Ishikawa (cell line): ENCODE measurements at regions not wholly inside any gene's neighbourhood (a gene's known extent, or its start where the extent isn't known, plus 50 kb on each side); places are given as distances from the start of the nearest gene placed in this dataset.

Experiments used
- CEBPB ChIP-seq: IDR thresholded peaks from 2 replicates; pipeline ENCODE4 v1.6.1; 2012
- CREB1 ChIP-seq: IDR thresholded peaks from 2 replicates; pipeline ENCODE4 v1.6.1; 2012; ENCODE audit warnings: low read depth
- EGR1 ChIP-seq: IDR thresholded peaks from 2 replicates; pipeline ENCODE4 v1.6.1; 2012
- EP300 ChIP-seq: IDR thresholded peaks from 2 replicates; pipeline ENCODE4 v1.6.1; 2012; ENCODE audit warnings: borderline replicate concordance
- FOXM1 ChIP-seq: IDR thresholded peaks from 2 replicates; pipeline ENCODE4 v1.6.1; 2012; ENCODE audit warnings: low read depth, borderline replicate concordance
- NFIC ChIP-seq: IDR thresholded peaks from 2 replicates; pipeline ENCODE4 v1.6.1; 2012
- RAD21 ChIP-seq: IDR thresholded peaks from 2 replicates; pipeline ENCODE4 v1.6.1; 2012; ENCODE audit warnings: low read depth
- TAF1 ChIP-seq: IDR thresholded peaks from 2 replicates; pipeline ENCODE4 v1.6.1; 2012; ENCODE audit warnings: low read depth, mild to moderate bottlenecking
- TCF12 ChIP-seq: IDR thresholded peaks from 2 replicates; pipeline ENCODE4 v1.6.1; 2012; ENCODE audit warnings: low read depth
- TEAD4 ChIP-seq: IDR thresholded peaks from 2 replicates; pipeline ENCODE4 v1.6.1; 2012
- YY1 ChIP-seq: IDR thresholded peaks from 2 replicates; pipeline ENCODE4 v1.6.1; 2012; ENCODE audit warnings: low read depth
- ZBTB7A ChIP-seq: IDR thresholded peaks from 2 replicates; pipeline ENCODE4 v1.6.1; 2012; ENCODE audit warnings: low read depth
- TF ChIP-seq, protein P1 (sequence below): IDR thresholded peaks from 2 replicates; pipeline ENCODE4 v1.6.1; 2012
- TF ChIP-seq, protein P2 (sequence below): IDR thresholded peaks from 2 replicates; pipeline ENCODE4 v1.6.1; 2012; ENCODE audit warnings: low read depth, mild to moderate bottlenecking
- TF ChIP-seq, protein P3 (sequence below): IDR thresholded peaks from 2 replicates; pipeline ENCODE4 v1.6.1; 2012

DNA sequence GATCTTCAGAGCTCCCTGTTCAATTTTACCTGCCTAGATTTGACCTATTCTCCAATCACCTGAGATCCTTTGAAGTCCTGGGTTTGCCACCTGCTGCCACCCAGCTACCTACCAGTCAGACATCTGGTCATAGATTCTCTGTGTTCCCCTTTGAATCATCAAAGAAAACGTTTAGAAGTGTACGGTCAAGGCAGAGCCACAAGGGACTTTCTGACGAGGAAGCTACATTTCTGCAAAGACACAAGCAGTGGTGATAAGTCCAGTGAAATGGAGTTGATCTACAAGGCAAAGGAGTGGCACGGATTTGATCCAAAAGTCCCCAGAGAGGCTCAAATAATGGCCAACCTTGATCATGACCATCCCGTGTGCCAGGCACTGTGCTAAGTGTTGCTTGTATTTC lies 549.9 kb downstream of the MIAT start:
- no peak for TF ChIP-seq EP300

DNA sequence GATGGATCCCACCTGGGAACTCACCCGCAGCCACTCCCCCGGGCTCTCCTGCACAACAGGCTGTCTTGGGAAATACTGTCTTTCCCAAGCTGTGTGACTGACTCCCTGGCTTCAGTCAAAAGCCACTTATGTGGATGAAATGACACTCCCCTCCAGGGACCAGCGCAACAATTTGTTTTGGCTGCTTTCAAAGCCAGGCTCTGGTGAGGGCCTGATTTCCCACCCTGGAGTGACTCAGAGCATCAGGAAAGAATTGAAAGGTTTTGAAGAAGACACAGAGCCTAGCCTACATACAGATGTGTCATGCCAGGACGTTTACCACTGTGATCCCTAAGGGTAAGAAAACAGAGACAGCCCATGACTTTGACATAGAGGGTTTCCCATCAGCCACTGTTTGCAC lies 550.5 kb downstream of the MIAT start:
- TF ChIP-seq FOXM1 (no peak), ZBTB7A (no peak), CREB1 (no peak), TEAD4 (no peak), EP300 (no peak)

DNA sequence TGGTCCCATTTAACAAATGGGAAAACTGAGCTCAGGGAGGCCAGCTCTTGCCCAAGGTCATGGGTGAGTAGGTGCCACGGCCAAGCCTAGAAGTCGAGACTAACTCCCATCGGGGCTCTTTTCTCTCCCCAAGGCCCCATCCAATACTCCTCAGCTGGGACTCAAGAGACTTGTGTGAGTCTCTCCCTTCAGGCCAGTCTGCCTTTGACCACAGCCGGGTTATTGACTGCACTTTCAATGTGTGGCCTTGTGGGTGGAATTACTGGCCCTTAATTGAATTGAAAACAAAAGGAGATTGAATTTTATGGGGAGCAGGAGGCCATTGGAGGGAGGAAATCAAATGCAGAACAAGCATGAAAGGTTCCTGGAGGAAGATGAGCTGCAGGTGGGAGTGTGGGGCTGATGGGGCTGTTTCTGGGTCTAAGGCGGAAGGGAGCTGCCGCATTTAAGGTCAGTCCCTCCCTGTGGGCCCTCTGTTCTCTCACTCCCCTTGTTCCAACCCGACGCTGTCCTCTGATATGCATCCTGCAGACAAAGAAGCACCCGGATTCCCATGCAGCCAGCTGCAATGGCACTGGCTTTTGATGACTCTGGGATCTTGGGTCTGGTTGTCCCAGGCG lies 552.8 kb downstream of the MIAT start:
- TF ChIP-seq RAD21 (no peak), TCF12 (no peak), EGR1 (no peak), YY1 (no peak)
- TF ChIP-seq, protein P1, sequence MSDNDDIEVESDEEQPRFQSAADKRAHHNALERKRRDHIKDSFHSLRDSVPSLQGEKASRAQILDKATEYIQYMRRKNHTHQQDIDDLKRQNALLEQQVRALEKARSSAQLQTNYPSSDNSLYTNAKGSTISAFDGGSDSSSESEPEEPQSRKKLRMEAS: no peak

DNA sequence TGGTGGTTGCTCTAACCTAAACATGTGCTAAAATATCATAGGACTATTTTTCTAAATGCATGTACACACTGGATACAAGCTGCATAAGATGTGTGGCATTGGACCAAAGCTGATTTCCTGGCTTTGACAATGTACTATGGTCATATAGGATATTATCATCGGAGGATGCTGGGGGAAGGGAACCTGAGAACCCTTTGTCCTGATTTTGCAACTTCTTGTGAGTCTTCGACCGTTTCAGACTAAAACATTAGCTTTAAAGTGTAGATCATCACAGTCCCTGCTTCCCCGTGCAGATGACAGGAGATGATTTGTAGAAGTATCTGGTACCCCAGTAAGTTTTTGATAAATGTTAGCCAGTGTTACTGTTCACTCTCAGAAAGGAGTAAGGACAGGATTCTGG lies 554.7 kb downstream of the MIAT start:
- TF ChIP-seq, protein P2, sequence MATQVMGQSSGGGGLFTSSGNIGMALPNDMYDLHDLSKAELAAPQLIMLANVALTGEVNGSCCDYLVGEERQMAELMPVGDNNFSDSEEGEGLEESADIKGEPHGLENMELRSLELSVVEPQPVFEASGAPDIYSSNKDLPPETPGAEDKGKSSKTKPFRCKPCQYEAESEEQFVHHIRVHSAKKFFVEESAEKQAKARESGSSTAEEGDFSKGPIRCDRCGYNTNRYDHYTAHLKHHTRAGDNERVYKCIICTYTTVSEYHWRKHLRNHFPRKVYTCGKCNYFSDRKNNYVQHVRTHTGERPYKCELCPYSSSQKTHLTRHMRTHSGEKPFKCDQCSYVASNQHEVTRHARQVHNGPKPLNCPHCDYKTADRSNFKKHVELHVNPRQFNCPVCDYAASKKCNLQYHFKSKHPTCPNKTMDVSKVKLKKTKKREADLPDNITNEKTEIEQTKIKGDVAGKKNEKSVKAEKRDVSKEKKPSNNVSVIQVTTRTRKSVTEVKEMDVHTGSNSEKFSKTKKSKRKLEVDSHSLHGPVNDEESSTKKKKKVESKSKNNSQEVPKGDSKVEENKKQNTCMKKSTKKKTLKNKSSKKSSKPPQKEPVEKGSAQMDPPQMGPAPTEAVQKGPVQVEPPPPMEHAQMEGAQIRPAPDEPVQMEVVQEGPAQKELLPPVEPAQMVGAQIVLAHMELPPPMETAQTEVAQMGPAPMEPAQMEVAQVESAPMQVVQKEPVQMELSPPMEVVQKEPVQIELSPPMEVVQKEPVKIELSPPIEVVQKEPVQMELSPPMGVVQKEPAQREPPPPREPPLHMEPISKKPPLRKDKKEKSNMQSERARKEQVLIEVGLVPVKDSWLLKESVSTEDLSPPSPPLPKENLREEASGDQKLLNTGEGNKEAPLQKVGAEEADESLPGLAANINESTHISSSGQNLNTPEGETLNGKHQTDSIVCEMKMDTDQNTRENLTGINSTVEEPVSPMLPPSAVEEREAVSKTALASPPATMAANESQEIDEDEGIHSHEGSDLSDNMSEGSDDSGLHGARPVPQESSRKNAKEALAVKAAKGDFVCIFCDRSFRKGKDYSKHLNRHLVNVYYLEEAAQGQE: no peak
- no peak for TF ChIP-seq CREB1
- TF ChIP-seq FOXM1: no peak
- TF ChIP-seq ZBTB7A: no peak
- TF ChIP-seq RAD21: no peak
- no peak for TF ChIP-seq TAF1
- TF ChIP-seq, protein P1: no peak
- TF ChIP-seq YY1: no peak
- TF ChIP-seq, protein P3, sequence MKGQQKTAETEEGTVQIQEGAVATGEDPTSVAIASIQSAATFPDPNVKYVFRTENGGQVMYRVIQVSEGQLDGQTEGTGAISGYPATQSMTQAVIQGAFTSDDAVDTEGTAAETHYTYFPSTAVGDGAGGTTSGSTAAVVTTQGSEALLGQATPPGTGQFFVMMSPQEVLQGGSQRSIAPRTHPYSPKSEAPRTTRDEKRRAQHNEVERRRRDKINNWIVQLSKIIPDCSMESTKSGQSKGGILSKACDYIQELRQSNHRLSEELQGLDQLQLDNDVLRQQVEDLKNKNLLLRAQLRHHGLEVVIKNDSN: no peak
- TF ChIP-seq TCF12: no peak

DNA sequence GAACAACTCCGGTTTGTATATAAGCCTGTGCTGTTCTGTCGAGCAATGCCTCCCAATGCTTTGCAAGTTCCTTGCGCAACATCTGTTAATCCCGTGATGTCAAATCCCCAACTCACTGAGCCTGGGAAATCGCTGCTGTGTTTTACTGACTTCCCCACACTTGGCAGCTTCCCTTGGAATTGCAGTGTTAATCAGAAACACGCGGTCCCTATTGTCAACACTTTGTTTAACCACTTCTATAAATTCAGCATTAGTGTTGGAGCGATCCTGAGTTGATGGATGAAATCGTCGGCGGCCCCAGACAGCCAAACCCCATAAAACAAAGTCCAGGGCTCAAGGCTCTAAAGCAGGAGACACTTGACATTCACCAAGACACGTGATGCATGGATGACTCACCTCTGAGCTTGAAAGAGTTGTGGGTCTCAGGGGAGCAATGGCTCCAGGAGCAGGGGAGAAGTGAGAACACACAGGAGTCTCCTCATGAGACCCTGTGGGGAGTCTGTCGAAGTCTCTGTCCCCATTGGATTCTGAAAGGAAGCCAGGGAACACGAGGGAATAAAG lies 555.3 kb downstream of the MIAT start:
- TF ChIP-seq, protein P2: no peak
- no peak for TF ChIP-seq CEBPB
- no peak for TF ChIP-seq CREB1
- TF ChIP-seq RAD21: no peak

DNA sequence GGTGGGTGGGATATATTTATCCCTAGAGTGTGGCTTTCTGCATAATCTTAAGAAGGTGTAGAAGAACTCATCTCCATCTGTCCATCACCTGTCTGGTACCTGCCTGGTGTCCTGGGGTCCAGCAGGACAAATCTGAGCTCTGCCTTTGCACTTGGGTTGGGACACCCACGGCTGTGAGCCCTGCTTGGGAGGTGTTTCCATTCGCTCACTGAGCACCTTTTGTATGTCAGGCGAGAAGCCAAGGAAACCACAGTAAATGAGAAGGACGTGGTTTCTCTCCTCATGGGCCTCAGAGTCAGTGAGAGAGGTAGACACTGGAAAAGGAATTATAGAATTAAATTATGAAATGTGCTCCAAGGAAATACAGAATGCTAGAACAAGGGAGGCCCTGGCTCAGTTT lies 555.9 kb downstream of the MIAT start:
- TF ChIP-seq, protein P2: no peak
- TF ChIP-seq TAF1: no peak
- TF ChIP-seq FOXM1: no peak
- TF ChIP-seq, protein P3: no peak
- TF ChIP-seq, protein P1: no peak
- no peak for TF ChIP-seq EGR1
- TF ChIP-seq TEAD4: no peak
- no peak for TF ChIP-seq NFIC
- no peak for TF ChIP-seq CEBPB
- no peak for TF ChIP-seq RAD21
